ENCODE measurements at regions not wholly inside any gene's neighbourhood (a gene's known extent, or its start where the extent isn't known, plus 50 kb on each side); places are given as distances from the start of the nearest gene placed in this dataset.
A peak's percentile ranks its signal among the peaks of the same experiment; 100 is the strongest.

GRCh38 chr22:23402275-23403151 lies 177.6 kb downstream of the IGLL1 start:
- Histone ChIP-seq H3K23ac (ENCODE audit: low read length) (no peak overlapping the region), H4K12ac (ENCODE audit: low read depth, low read length) (no peak overlapping the region), H2BK5ac (ENCODE audit: low read depth, low read length, poor library complexity) (peak overlapping the region; percentile 76), H3K27ac (ENCODE audit: low read depth, low read length) (peak overlapping the region; percentile 84), H3K9me3 (ENCODE audit: insufficient read depth, low read depth, low read length) (peaks cover 8% of the 10 kb centered on the region), H2BK120ac (ENCODE audit: insufficient read depth, low read length, poor library complexity) (peak overlapping the region; percentile 59), H3K79me1 (ENCODE audit: low read length) (peaks cover 24% of the 10 kb centered on the region), H3K18ac (ENCODE audit: low read length) (peak overlapping the region; percentile 69), H3K27me3 (ENCODE audit: insufficient read depth, low read length) (no peaks in the 10 kb centered on the region), H3K79me2 (ENCODE audit: control insufficient read depth, insufficient read depth, low read length, poor library complexity) (peaks cover 9% of the 10 kb centered on the region), H4K91ac (ENCODE audit: low read depth, low read length) (peak overlapping the region; percentile 88), H3K9ac (ENCODE audit: low read length) (peak overlapping the region; percentile 54), H4K8ac (ENCODE audit: low read depth, low read length) (peak overlapping the region; percentile 77), H3K4ac (ENCODE audit: low read depth, low read length) (peak overlapping the region; percentile 33), H3K14ac (ENCODE audit: low read length) (peak overlapping the region; percentile 74), H2AK5ac (ENCODE audit: low read length) (peak overlapping the region; percentile 52), H3K4me3 (ENCODE audit: low read depth, low read length) (peak overlapping the region; percentile 58), H3K4me1 (ENCODE audit: control insufficient read depth in 1 of 2, insufficient read depth in 2 of 2, low read length in 2 of 2) (peaks cover 30 to 40% of the 10 kb centered on the region in 2 experiments), H3K4me2 (ENCODE audit: low read length) (peak overlapping the region; percentile 53), H2AFZ (ENCODE audit: insufficient read depth, low read length, poor library complexity) (peak overlapping the region; percentile 54), H2BK12ac (ENCODE audit: low read length) (peak overlapping the region; percentile 68), H3K36me3 (ENCODE audit: control insufficient read depth in 1 of 2, insufficient read depth in 2 of 2, low read length in 2 of 2) (peaks cover 26% of the 10 kb centered on the region in 2 experiments)
- no CpG with 5 or more reads among the region's 82 CpGs for WGBS (ENCODE audit: extremely low coverage, insufficient coverage, insufficient read length)
- peak; percentile 91 to 92 for DNase-seq

DNA sequence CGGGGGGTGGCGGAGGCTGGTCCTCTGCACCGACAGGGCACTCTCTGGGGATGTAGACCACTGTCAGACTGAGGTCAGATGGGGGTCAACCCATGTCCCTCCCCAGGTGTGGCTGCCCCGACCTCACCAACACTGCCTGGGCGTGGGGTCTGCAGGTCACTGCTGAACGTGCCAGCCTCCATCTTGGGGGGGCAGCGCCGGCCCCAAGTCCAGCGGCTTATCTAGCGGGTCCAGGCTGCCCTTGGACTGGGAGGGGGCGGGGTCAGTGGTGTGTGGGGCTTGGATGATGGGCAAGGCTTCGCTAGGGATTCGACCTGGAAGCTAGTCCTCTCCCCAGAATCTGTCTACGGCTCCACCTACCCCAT lies 178.2 kb downstream of the IGLL1 start:
- Histone ChIP-seq H3K9me3 (ENCODE audit: insufficient read depth, low read depth, low read length) (peaks cover 8% of the 10 kb centered on the region), H2BK12ac (ENCODE audit: low read length) (peak overlapping the region; percentile 68), H2BK5ac (ENCODE audit: low read depth, low read length, poor library complexity) (peak overlapping the region; percentile 59), H3K36me3 (ENCODE audit: control insufficient read depth in 1 of 2, insufficient read depth in 2 of 2, low read length in 2 of 2) (peaks cover 32% of the 10 kb centered on the region in 2 experiments), H2BK120ac (ENCODE audit: insufficient read depth, low read length, poor library complexity) (peak overlapping the region; percentile 23), H3K79me2 (ENCODE audit: control insufficient read depth, insufficient read depth, low read length, poor library complexity) (peaks cover 9% of the 10 kb centered on the region), H3K23ac (ENCODE audit: low read length) (no peak overlapping the region), H3K4me1 (ENCODE audit: control insufficient read depth in 1 of 2, insufficient read depth in 2 of 2, low read length in 2 of 2) (peaks cover 30 to 40% of the 10 kb centered on the region in 2 experiments), H4K8ac (ENCODE audit: low read depth, low read length) (peak overlapping the region; percentile 47), H2AFZ (ENCODE audit: insufficient read depth, low read length, poor library complexity) (peak overlapping the region; percentile 54), H4K91ac (ENCODE audit: low read depth, low read length) (peak overlapping the region; percentile 83), H3K4ac (ENCODE audit: low read depth, low read length) (peak overlapping the region; percentile 19), H3K27me3 (ENCODE audit: insufficient read depth, low read length) (no peaks in the 10 kb centered on the region), H3K9ac (ENCODE audit: low read length) (no peak overlapping the region), H3K18ac (ENCODE audit: low read length) (peak overlapping the region; percentile 69), H3K27ac (ENCODE audit: low read depth, low read length) (peak overlapping the region; percentile 84), H4K12ac (ENCODE audit: low read depth, low read length) (peak overlapping the region; percentile 9), H3K14ac (ENCODE audit: low read length) (peak overlapping the region; percentile 74), H3K4me3 (ENCODE audit: low read depth, low read length) (peak overlapping the region; percentile 58), H3K79me1 (ENCODE audit: low read length) (peaks cover 24% of the 10 kb centered on the region), H2AK5ac (ENCODE audit: low read length) (peak overlapping the region; percentile 52), H3K4me2 (ENCODE audit: low read length) (peak overlapping the region; percentile 53)
- no CpG with 5 or more reads among the region's 14 CpGs for WGBS (ENCODE audit: extremely low coverage, insufficient coverage, insufficient read length)
- DNase-seq, result no peak

DNA sequence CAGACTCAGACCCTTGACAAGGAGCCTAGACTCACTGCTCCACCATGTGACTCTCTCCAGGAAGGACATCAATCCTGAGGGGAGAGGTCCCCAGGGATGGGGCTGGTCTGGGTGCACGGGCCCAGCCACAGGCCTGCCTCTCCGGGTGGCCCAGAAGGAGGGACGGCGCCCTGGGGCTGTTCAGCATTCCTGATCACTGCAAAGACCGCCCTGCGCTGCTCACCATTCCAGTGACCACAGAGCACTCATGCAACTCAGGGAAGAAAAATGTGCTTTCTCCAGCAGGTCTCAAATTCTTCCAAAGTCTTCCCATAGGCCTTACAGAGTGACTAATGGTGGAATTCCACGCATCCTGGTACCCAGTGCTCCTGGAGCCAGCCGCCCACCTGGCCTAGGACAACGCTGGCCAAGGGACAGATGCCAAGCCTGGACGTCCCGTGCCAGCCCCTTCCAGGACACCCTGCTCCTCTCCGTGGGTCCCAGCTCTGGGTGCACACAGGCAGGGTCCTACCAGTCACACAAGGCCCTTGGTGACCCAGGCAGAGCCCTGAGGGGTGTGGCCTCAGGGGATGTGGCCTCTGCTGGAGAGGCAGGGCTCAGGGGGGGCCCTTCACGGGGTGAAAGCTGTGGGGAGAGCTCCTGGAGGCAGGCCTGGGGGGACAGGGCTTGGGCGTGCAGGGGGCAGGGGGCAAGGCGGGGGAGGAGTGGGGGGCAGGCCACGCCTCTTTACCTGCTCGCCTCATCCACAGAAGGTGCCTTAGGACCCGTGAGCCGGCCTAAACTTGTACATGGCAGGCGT lies 178.8 kb downstream of the IGLL1 start:
- peak overlapping the region; percentile 19 for H3K4ac ChIP-seq (ENCODE audit: low read depth, low read length)
- H4K8ac ChIP-seq (ENCODE audit: low read depth, low read length), result peak overlapping the region; percentile 1
- peak overlapping the region; percentile 84 for H3K27ac ChIP-seq (ENCODE audit: low read depth, low read length)
- H3K79me2 ChIP-seq (ENCODE audit: control insufficient read depth, insufficient read depth, low read length, poor library complexity), result peaks cover 9% of the 10 kb centered on the region
- DNase-seq, result peak; percentile 97 to 98
- peak overlapping the region; percentile 13 for H2BK5ac ChIP-seq (ENCODE audit: low read depth, low read length, poor library complexity)
- peak overlapping the region; percentile 54 for H2AFZ ChIP-seq (ENCODE audit: insufficient read depth, low read length, poor library complexity)
- H2AK5ac ChIP-seq (ENCODE audit: low read length), result peak overlapping the region; percentile 47
- H2BK120ac ChIP-seq (ENCODE audit: insufficient read depth, low read length, poor library complexity), result peak overlapping the region; percentile 23
- H3K9ac ChIP-seq (ENCODE audit: low read length), result no peak overlapping the region
- peak overlapping the region; percentile 58 for H3K4me3 ChIP-seq (ENCODE audit: low read depth, low read length)
- peak overlapping the region; percentile 83 for H4K91ac ChIP-seq (ENCODE audit: low read depth, low read length)
- H2BK12ac ChIP-seq (ENCODE audit: low read length), result peak overlapping the region; percentile 68
- peak overlapping the region; percentile 69 for H3K18ac ChIP-seq (ENCODE audit: low read length)
- no peak overlapping the region for H4K12ac ChIP-seq (ENCODE audit: low read depth, low read length)
- peaks cover 24% of the 10 kb centered on the region for H3K79me1 ChIP-seq (ENCODE audit: low read length)
- peaks cover 8% of the 10 kb centered on the region for H3K9me3 ChIP-seq (ENCODE audit: insufficient read depth, low read depth, low read length)
- peak overlapping the region; percentile 74 for H3K14ac ChIP-seq (ENCODE audit: low read length)
- H3K4me1 ChIP-seq (ENCODE audit: control insufficient read depth in 1 of 2, insufficient read depth in 2 of 2, low read length in 2 of 2), result peaks cover 30 to 40% of the 10 kb centered on the region in 2 experiments
- H3K36me3 ChIP-seq (ENCODE audit: control insufficient read depth in 1 of 2, insufficient read depth in 2 of 2, low read length in 2 of 2), result peaks cover 33 to 34% of the 10 kb centered on the region in 2 experiments
- no peaks in the 10 kb centered on the region for H3K27me3 ChIP-seq (ENCODE audit: insufficient read depth, low read length)
- H3K23ac ChIP-seq (ENCODE audit: low read length), result no peak overlapping the region
- no CpG with 5 or more reads among the region's 20 CpGs for WGBS (ENCODE audit: extremely low coverage, insufficient coverage, insufficient read length)
- peak overlapping the region; percentile 53 for H3K4me2 ChIP-seq (ENCODE audit: low read length)

- H2BK12ac ChIP-seq (ENCODE audit: low read length), result peak overlapping the region; percentile 27
- peak overlapping the region; percentile 12 for H2BK120ac ChIP-seq (ENCODE audit: insufficient read depth, low read length, poor library complexity)
- H3K9me3 ChIP-seq (ENCODE audit: insufficient read depth, low read depth, low read length), result peaks cover 8% of the 10 kb centered on the region
- peak overlapping the region; percentile 19 for H2AK5ac ChIP-seq (ENCODE audit: low read length)
- peaks cover 24% of the 10 kb centered on the region for H3K79me1 ChIP-seq (ENCODE audit: low read length)
- H3K4me1 ChIP-seq (ENCODE audit: control insufficient read depth in 1 of 2, insufficient read depth in 2 of 2, low read length in 2 of 2), result peaks cover 30 to 40% of the 10 kb centered on the region in 2 experiments
- H3K79me2 ChIP-seq (ENCODE audit: control insufficient read depth, insufficient read depth, low read length, poor library complexity), result peaks cover 9% of the 10 kb centered on the region
- no peak overlapping the region for H3K9ac ChIP-seq (ENCODE audit: low read length)
- no peak overlapping the region for H2AFZ ChIP-seq (ENCODE audit: insufficient read depth, low read length, poor library complexity)
- peak overlapping the region; percentile 1 for H4K8ac ChIP-seq (ENCODE audit: low read depth, low read length)
- H3K4ac ChIP-seq (ENCODE audit: low read depth, low read length), result peak overlapping the region; percentile 14
- no peaks in the 10 kb centered on the region for H3K27me3 ChIP-seq (ENCODE audit: insufficient read depth, low read length)
- H3K23ac ChIP-seq (ENCODE audit: low read length), result no peak overlapping the region
- peak overlapping the region; percentile 25 for H3K27ac ChIP-seq (ENCODE audit: low read depth, low read length)
- H3K36me3 ChIP-seq (ENCODE audit: control insufficient read depth in 1 of 2, insufficient read depth in 2 of 2, low read length in 2 of 2), result peaks cover 40 to 41% of the 10 kb centered on the region in 2 experiments
- H4K12ac ChIP-seq (ENCODE audit: low read depth, low read length), result no peak overlapping the region
- H3K4me2 ChIP-seq (ENCODE audit: low read length), result peak overlapping the region; percentile 41
- peak overlapping the region; percentile 27 for H3K14ac ChIP-seq (ENCODE audit: low read length)
- H2BK5ac ChIP-seq (ENCODE audit: low read depth, low read length, poor library complexity), result no peak overlapping the region
- DNase-seq, result no peak
- H4K91ac ChIP-seq (ENCODE audit: low read depth, low read length), result peak overlapping the region; percentile 47
- H3K4me3 ChIP-seq (ENCODE audit: low read depth, low read length), result no peak overlapping the region
- WGBS (ENCODE audit: extremely low coverage, insufficient coverage, insufficient read length), result no CpG with 5 or more reads among the region's 23 CpGs
- H3K18ac ChIP-seq (ENCODE audit: low read length), result peak overlapping the region; percentile 44
Observed at GRCh38 chr22:23400286-23400981, 179.7 kb downstream of the IGLL1 start.
